HG02938 (cell line): ENCODE measurements at regions not wholly inside any gene's neighbourhood (a gene's known extent, or its start where the extent isn't known, plus 50 kb on each side); places are given as distances from the start of the nearest gene placed in this dataset.
"Not testable (repeated sequence)": the region's sequence is repeated elsewhere in the genome, so short reads cannot be mapped to it uniquely, and the experiment has no call there.

ENCODE experiments used
- ATAC-seq: cut with Tn5 transposase; IDR thresholded peaks from one replicate; pipeline ENCODE4 v1.9.1; 2021; ENCODE audit warnings: mild to moderate bottlenecking, moderate library complexity; ENCODE audit not compliant: unreplicated experiment

- no peak for ATAC-seq
Measured at GRCh38 chr1:41994195-41994894, 75.6 kb upstream of the HIVEP3 start.

GRCh38 chr1:41983451-41983850, 64.7 kb upstream of the HIVEP3 start:
- no peak for ATAC-seq

GRCh38 chr1:41981796-41982195, 63.1 kb upstream of the HIVEP3 start:
- no peak for ATAC-seq

GRCh38 chr1:41980827-41981653, 62.3 kb upstream of the HIVEP3 start:
- no peak for ATAC-seq

- no peak for ATAC-seq
Measured at GRCh38 chr1:41978986-41979385, 60.3 kb upstream of the HIVEP3 start.

GRCh38 chr1:41977326-41977725, 58.6 kb upstream of the HIVEP3 start:
- no peak for ATAC-seq

GRCh38 chr1:41976671-41977070, 57.9 kb upstream of the HIVEP3 start:
- no peak for ATAC-seq

GRCh38 chr1:41975850-41976569, 57.3 kb upstream of the HIVEP3 start:
- no peak for ATAC-seq

GRCh38 chr1:41975121-41975520, 56.4 kb upstream of the HIVEP3 start:
- no peak for ATAC-seq

- ATAC-seq = not testable (repeated sequence)
Measured at GRCh38 chr1:41968557-41968956, 49.8 kb upstream of the HIVEP3 start.
